ENCODE measurements at regions not wholly inside any gene's neighbourhood (a gene's known extent, or its start where the extent isn't known, plus 50 kb on each side); places are given as distances from the start of the nearest gene placed in this dataset.
A peak's percentile ranks its signal among the peaks of the same experiment; 100 is the strongest.
"Not testable (repeated sequence)": the region's sequence is repeated elsewhere in the genome, so short reads cannot be mapped to it uniquely, and the experiment has no call there.

DNA sequence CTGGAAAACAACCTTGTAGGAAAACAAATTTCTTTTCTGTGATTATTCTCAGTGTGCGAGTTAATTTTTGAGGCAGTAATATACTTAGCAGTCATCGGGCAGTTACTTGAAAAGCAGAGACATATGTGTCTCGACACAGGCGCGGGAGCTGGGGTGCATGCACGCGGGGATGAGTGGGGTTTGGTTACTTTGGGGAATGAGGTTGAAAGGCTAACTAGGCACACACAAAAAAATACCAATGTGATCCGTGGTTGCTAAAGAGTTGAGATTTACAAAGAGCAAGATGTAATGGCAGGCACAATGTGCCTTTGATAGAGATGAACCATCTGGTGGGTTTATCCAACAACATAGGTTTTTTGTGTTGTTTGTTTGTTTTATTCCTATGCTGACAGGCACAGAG is 703.8 kb upstream of the EEF2KMT start:
- DNase-seq (ENCODE audit: low spot score) (no peak), FAIRE-seq (no peak)

DNA sequence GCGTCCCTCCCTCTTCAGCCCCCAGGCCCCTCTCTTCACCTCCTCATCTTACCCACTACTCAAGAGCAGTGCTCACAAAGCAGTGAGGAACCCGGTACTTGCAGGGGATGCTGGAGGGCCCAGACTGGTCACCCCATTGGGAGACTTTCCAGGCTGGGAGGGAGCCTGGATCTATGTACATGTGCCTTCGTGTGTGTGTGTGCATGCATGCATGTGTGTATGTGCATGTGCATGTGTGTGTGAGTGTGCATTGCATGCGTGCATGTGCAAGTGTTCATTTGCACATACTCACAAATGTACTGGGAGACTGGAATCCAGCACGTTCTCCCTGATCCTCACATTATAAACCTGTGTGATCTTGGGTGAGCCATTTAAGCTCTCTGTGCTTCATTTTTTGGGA is 696.0 kb upstream of the EEF2KMT start:
- FAIRE-seq: no peak
- DNase-seq (ENCODE audit: low spot score): no peak

DNA sequence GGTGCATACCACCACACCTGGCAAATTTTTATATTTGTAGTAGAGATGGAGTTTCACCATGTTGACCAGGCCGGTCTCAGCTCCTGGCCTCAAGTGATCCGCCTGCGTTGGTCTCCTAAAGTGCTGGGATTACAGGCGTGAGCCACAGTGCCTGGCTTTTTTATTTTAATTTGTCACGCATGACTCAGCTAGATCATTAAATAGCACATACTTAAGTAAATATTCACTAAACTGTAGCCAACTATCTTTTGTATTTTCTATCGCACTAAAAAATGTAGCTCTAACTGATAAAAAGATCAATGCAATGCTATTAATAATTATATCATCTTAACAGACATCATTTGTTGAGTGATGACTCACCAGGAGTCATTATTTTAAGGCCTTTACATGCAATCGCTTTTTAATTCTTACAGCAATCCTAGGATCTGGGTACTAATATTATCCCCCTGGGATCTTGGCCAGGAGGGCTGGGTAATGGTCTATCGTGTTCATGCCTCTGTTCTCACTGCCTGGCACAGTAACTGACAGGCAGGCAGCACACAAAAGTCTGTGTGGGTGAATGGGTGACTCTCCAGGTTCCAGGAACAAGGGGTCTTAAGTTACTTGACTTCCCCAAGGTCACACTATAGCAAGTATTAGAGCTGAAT is 693.5 kb upstream of the EEF2KMT start:
- DNase-seq (ENCODE audit: low spot score) (no peak), FAIRE-seq (no peak)

DNA sequence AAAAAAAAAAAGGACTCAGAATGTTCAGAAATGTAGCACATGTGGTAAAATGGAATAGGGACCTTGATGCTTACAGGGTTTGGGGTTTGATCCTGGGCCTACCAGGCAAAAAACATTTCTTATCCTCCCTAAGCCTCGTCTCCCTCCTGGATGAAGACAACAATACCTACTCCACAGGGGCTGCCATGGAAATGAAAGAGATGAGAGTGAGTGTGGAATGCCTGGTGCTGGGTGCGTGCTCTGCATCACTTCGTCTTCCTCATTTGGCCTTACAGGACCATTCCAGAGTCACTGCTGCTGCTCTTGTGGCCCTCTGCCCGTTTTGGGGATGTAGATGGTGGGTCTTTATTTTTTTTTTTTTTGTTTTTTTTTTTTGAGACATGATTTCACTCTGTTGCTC is 692.9 kb upstream of the EEF2KMT start:
- FAIRE-seq: peak; percentile 44
- no peak for DNase-seq (ENCODE audit: low spot score)

DNA sequence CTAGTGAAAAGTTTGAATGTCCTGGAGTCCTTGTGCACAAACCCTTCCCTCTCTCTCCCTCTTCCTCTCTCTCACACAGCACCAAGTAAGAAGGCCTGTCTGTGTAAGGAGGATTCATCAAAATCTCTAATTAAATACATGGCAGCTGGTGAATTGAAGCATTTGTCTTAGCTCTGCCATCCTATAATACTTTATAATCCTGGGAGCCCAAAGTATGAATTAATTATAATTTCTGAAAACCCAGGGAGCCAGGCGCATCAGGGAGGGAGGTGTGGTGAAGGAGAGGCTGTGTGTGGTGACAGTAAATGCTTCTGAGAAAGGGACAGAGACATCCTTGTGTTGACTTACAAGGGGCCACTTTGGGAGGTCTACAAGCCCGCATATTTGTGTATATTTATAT is 691.4 kb upstream of the EEF2KMT start:
- no peak for FAIRE-seq

DNA sequence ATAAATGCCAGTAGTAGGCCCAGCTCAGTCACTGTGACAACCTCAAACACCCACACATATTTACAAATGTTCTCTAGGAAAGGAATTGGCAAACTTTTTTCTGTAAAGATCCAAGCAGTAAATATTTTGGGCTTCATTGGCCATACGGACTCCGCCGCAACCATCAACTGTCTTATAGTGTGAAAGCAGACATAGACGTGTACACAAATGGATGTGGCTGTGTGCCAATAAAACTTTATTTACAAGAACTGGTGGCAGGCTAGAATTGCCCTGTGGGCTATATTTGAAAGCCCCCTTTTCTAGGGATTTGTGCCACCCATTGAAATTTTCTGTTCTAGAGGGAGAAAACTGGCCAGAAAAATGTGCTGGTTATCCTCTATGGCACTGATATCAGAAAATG is 683.8 kb upstream of the EEF2KMT start:
- FAIRE-seq: no peak

More for the DNA sequence above, 691.4 kb upstream of the EEF2KMT start:
- no peak for DNase-seq (ENCODE audit: low spot score)

DNA sequence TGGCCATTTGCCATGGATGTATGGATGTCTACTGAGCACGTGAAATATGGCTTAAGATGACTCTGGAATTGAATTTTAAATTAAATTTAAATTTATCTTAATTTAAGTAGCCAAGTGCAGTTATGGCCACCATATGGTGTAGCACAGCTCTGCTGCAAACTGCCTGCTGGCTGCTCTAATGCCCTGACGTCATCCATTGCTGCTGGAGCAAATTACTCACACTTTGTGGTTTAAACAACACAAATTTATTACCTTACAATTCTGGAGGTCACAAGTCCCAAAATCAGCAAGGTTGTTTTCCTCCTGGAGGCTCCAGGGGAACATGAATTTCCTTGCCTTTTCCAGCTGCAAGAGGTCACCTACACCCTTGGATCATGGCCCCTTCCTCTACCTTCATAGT is 679.3 kb upstream of the EEF2KMT start:
- FAIRE-seq: no peak

More for the DNA sequence above, 683.8 kb upstream of the EEF2KMT start:
- DNase-seq (ENCODE audit: low spot score): no peak

DNA sequence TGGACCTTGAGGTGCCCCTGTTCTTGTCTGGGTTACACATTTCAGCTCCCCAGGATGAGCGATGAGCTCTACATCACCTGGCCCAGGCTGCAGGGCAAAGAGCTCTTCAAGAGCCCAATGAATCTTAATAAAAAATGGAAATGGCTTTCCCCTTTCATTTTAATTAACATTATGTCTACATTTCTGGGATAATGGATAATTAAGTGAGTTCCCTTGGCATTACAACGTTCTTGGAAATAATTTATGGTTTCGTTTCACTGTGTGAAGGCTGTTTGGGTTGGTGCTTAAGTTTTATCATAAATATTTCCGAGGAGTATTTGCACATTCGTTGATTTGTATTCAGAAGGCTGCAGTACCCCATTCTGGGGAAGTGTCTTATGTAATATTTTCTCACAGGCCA is 678.3 kb upstream of the EEF2KMT start:
- FAIRE-seq (no peak), DNase-seq (ENCODE audit: low spot score) (no peak)

More for the DNA sequence above, 679.3 kb upstream of the EEF2KMT start:
- peak; percentile 64 for DNase-seq (ENCODE audit: low spot score)

DNA sequence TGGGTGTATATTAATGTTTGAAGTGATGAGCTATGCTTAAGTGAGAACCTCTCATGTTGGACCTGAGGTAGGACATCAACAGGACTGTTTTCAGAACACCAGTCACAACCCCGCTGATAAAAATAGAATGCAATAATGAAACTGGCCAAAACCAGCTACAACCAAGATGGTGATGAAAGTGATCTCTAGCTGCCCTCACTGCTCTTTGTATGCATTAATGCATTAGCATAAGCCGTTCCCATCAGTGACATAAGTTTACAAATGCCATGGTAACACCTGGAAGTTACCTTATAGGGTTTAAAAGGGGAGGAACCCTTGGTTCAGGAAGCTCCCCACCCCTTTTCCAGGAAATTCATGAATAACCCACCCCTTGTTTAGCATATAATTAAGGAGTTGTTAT is 672.5 kb upstream of the EEF2KMT start:
- FAIRE-seq: no peak

DNA sequence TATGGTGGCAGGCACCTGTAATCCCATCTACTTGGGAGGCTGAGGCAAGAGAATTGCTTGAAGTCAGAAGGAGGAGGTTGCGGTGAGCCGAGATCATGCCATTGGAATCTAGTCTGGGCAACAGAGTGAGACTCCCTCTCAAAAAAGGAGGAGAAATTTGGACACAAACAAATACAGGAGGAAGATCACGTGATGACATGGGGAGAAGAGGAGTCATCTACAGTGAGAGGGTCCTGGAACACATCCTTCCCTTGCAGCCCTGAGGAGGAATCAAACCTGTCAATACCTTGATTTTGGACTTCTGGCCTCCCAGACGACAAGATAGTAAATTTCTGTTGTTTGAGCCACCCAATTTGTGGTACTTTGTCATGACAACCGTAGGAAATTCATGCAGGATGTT is 671.9 kb upstream of the EEF2KMT start:
- FAIRE-seq: no peak

More for the DNA sequence above, 672.5 kb upstream of the EEF2KMT start:
- DNase-seq (ENCODE audit: low spot score): no peak

DNA sequence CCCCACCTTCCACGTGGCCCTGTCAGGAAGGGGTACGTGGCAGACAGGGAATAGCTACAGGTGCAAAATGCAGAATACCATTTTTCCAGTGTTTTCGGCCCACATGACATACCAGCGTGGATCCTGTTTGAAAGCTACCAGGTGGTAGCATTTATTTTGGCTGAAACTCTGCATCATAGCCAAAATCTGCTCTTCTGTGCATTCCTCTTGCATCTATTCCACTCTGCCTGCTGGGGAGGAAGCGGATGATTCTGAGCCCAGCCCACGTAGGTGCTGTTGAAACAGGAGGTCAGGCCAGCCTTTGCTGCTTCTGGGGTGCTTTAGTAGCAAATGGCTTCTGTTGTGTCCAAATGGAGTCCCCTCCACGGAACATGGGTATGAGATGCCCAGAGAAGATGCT is 670.9 kb upstream of the EEF2KMT start:
- DNase-seq (ENCODE audit: low spot score) (no peak), FAIRE-seq (no peak)

More for the DNA sequence above, 671.9 kb upstream of the EEF2KMT start:
- no peak for DNase-seq (ENCODE audit: low spot score)

DNA sequence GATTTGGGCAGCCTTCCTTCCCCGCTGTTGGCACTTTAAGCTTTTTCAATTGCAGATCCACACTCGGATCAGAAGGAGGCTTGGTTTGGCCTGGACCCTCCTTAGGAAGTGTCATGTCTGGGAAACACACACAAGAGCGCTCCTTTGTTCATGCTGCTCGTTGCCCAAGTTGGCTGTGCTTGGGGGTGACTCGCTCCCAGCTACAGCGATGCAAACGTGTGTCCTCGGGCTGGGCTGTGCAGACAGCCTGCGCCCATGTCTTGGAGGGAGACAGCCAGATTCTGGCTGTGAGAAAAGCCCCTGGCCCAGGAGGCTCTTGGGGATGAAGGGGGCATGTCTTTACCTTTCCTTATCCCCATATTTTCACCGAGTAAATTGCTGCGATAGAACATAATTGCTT is 665.6 kb upstream of the EEF2KMT start:
- DNase-seq (ENCODE audit: low spot score) (no peak), FAIRE-seq (no peak)

DNA sequence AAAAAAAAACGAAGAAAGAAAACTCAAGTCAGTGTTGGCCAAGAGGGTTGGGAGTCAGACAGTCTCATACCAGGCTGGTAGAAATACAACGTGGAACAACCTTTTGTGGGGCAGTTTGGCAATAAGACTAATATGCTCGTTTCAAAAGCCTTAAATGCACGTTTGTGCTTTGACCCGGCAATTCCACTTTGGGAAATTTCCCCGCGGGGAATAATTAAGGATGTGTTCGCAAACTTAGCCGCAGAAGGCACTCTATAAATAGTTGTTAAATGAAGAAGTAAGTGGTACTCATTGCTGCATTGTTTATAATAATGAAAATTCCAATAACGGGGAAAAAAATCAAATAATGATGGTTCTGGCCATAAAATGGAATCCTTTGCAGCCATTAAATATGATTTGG is 664.8 kb upstream of the EEF2KMT start:
- FAIRE-seq: no peak
- no peak for DNase-seq (ENCODE audit: low spot score)

DNA sequence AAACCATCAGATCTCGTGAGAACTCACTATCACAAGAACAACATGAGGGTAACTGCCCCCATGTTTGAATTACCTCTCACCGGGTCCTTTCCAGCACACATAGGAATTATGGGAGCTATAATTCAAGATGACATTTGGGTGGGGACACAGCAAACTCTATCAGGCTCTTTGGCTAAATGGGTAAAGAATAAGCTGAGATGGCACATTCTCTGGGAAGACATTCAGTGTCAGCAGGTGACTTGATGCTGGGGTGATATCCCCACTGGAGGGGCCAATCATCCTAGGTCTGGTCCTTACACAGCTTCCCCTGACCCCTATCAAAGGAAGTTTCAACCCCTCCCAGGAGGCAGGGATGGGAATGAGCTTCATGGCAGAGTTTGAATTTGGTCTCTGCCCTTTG is 664.0 kb upstream of the EEF2KMT start:
- DNase-seq (ENCODE audit: low spot score) (no peak), FAIRE-seq (no peak)

DNA sequence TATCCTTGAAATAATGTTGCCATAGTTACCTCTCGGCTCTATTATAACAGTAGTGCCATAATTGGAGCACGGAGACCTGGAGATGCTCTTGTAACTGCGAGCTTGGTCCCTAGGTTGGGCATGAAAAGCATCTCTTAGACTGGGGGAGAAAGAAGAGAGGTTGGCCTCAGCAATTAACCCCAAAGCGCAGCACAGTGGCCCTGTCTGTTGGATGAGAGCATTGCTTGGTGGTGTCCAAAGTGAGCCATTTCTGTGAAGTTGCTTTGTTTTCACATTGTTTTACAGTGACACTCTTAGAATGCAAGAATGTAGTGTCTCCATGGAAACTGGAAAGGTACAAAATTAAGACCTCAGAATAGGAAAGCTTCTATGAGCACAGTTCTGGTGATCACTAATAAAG is 660.7 kb upstream of the EEF2KMT start:
- DNase-seq (ENCODE audit: low spot score) (no peak), FAIRE-seq (no peak)

DNA sequence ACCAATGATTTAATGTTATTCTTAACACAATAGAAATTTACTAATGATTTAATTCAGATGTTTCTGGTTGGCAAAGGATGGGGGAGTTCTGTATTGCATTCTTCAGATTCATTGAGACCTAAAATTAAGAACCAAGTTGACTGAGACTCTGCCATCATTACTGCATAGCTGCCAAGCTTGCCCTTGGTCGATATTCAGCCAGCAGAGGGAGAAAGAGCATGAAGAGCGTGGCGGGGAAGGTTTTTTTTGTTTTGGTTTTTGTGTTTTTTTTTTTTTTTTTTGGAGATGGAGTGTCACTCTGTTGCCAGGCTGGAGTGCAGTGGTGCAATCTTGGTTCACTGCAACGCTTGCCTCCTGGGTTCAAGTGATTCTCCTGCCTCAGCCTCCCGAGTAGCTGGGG is 659.4 kb upstream of the EEF2KMT start:
- DNase-seq (ENCODE audit: low spot score) (no peak), FAIRE-seq (no peak)

DNA sequence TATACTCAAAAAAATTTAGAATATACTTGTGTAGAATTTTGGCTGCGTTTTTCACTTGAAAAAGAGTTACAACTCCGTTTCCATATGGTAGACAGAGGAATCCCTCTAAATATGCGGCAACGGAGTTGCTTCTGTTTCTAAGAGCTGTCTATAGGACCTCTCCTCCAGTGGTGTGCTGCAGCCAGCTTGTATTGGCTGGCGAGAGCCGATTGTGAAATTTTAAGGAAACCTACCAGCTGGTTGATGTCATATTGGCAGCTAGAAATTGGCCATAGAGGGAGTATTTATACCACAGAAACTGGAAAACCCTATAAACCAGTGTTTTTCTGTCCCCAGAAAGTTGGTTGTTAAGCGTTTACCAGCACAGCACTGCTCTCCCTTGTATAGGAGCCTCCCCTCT is 655.8 kb upstream of the EEF2KMT start:
- DNase-seq (ENCODE audit: low spot score) (no peak), FAIRE-seq (no peak)

DNA sequence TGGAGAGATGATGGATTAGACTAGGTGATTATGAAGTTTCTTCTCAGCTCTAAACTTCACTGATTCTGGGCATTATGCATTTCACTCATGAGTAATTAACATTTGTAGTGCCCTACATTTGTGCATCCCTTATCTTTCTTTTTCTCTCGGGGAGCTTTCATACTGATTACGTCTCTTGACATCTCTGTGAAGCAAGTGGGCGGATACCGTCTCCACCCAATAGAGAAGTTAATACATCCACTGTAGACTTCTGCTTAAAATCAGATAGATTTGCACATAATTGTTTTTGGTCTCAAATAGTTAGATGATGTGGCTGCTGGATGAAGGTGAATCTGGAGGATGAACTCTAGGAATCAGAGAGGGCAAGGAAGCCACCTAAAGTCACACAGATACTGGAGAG is 653.6 kb upstream of the EEF2KMT start:
- FAIRE-seq (no peak), DNase-seq (ENCODE audit: low spot score) (no peak)

DNA sequence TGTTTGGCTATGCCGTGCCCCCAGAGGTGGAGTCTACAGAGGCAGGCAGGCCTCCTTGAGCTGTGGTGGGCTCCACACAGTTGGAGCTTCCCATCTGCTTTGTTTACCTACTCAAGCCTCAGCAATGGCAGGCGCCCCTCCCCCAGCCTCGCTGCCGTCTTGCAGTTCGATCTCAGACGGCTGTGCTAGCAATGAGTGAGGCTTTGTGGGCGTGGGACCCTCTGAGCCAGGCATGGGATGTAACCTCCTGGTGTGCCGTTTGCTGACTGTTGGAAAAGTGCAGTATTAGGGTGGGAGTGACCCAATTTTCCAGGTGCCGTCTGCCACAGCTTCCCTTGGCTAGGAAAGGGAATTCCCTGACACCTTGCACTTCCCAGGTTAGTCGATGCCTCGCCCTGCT is 652.8 kb upstream of the EEF2KMT start:
- not testable (repeated sequence) for FAIRE-seq; DNase-seq (ENCODE audit: low spot score)

DNA sequence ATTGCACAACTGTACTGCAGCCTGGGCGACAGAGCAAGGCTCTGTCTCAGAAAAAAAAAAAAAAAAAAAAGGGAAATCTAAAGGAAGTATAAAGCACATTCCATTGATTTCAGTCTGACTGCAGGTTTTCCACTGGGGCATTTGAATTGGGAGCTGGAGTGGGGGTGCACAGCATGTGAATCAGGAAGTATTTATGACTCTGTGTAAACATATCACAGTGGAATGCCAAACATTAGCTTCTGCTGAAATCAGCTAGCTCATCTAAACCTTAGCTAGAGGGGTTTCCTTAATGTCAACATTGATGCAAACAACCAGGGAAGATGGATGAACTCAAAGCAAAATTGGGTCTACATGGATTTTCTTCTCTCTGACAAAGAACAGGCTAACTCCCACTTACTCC is 641.0 kb upstream of the EEF2KMT start:
- FAIRE-seq: no peak
- peak; percentile 53 for DNase-seq (ENCODE audit: low spot score)

DNA sequence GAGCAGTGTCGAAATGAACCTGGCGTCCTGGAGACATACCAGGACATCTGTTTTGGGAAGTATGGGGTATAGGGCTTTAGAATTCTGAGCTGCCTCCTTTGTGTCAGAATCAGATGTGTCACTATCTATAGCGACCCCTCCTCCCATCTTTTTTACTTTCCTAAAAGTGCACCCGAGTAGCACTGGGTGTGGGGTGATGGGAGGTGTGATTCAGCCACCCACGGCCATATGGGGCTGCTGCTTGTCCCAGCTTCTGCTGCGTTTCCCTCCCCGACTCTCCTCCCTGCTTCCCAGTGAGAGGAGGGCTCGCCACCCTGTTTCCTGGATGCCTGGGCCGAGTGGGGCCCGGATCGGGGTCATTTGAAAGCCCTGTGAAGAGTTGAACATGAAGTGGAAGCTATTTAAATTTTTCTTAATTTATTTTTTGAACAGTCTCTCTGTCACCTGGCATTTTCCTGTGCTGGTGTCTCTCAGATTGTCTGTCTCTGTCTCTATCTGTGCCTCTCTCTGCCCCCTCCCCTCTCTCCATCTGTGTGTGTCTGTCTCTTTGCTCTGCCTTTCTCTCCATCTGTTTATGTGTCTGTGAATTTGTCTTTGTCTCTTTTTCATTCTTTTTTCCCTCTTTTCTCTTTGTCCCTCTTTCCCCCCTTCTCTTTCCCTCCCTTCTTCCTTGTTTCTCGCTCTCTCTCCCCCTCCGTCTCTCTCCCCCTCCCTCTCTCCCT is 638.8 kb upstream of the EEF2KMT start:
- FAIRE-seq: no peak

DNA sequence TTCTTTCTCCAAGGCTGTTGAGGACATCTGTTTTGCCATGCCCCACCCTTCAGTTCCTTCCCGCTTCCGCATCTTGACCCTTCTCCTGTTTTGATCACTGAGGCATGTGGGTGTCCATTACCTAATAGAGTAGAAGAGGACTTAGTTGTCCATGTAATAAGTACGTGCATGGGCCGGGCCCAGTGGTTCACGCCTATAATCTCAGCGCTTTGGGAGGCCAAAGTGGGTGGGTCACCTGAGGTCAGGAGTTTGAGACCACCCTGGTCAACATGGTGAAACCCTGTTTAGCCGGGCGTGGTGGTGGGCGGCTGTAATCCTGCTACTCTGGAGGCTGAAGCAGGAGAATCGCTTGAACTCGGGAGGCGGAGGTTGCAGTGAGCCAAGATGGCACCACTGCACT is 637.8 kb upstream of the EEF2KMT start:
- DNase-seq (ENCODE audit: low spot score): no peak
- FAIRE-seq: no peak

More for the DNA sequence above, 638.8 kb upstream of the EEF2KMT start:
- DNase-seq (ENCODE audit: low spot score): no peak

DNA sequence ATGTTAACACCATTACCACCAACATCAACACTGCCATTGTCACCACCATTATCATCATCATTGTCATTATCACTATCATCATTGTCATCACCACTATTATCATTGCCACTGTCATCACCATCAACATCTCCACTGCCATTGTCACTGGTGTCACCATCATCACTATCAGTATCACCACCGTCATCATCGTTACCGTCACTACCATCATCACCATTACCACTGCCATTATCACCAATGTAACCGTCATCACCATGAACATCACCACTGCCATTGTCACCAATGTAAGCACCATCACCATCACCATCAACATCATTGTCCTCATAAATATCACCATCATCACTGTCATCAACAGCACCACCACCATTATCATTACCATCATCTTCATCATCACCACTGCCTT is 633.2 kb upstream of the EEF2KMT start:
- DNase-seq (ENCODE audit: low spot score) (no peak), FAIRE-seq (no peak)
